ENCODE measurements at regions not wholly inside any gene's neighbourhood (a gene's known extent, or its start where the extent isn't known, plus 50 kb on each side); places are given as distances from the start of the nearest gene placed in this dataset.
"Not testable (repeated sequence)": the region's sequence is repeated elsewhere in the genome, so short reads cannot be mapped to it uniquely, and the experiment has no call there.

DNA sequence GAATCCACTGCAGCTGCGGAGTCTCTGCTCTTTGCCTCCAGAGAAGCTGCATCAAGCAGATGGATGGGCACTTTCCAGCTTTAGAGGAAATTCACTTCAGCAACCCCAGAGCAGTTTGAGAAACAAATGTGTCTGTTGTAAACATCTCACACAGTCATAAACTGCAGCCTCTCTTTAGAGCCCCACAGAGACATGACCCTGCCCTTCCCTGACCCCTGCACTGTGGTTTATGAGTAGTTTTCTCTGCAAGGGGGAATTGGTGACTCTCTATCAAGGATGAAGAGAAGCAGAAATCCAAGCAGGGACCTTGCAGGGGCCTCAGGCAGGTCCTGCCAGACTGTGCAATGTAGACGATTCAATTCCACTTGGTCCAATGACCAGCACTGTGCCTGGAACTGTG lies 160.2 kb downstream of the SH2D4B start:
- no peak for DNase-seq

DNA sequence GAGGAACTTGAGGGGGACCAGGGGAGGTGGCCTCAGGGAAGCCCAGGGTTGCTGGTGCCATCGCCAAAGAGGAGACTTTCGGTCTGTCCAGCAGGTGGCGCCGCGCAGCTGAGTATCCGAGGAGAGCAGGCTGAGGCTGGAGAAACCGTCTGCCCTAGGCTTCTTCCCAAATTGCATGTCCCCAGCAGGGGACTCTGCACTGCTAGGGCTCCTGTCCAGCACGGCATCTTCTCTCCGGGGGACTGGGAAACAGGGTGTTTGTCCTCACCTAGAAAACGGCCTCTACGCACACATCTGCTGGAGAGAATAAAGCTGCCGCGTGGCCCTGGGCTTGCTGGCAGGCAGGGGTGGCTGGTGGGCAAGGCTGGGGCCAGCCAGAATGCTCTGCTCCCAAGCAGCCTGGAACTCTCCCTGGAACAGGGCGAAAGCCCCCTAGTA lies 161.9 kb downstream of the SH2D4B start:
- DNase-seq = peak; percentile 65

DNA sequence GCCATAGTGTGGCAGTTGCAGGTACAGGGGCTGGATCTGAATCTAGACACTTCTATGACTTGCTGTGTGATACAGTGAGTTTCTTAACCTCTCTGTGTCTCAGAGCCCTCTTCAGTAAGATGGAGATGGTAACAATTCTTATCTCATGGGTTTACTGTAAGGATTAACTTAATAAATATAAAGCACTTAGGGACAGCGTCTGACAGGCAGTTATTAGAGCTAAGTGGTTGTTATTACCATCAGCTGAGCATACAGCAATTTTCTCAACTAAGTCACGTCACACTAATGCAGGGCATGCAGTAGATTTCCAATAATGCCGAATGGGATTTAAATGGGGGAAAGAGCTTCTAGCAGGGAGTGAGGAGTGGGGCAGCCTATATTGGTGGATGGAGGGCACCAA lies 162.6 kb downstream of the SH2D4B start:
- no peak for DNase-seq

DNA sequence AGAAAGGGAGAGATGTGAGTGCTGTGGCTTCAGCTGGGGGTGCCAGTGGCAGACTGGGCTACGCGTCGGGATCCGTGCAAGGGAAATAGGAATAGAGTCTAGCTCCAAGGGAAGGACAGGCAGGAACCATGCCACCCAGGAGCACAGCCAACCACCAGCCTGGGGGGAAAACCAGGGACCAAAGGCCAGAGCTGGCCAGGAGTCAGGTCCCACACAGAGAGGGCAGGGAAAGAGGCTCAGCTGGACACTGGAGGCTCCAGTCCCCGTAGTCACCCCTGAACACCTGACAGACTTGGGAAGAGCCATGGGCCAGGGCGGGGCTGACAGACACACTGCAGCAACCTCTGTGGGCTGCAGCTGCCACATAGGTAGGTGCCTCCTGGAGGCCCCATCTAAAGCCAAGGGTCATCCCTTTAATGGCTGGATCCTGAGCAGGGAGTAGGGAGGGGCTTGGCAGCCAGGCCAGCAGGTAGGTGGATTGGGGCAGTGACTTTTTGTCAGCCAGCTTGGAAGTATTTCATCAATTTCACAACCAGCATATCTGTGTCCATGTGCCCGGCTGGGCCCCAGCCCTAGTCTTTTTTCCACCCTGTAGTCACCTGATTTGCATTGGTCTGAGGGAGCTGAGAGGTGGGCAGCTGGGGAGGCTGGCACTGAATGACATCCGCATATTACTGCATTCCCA lies 163.2 kb downstream of the SH2D4B start:
- DNase-seq = no peak

DNA sequence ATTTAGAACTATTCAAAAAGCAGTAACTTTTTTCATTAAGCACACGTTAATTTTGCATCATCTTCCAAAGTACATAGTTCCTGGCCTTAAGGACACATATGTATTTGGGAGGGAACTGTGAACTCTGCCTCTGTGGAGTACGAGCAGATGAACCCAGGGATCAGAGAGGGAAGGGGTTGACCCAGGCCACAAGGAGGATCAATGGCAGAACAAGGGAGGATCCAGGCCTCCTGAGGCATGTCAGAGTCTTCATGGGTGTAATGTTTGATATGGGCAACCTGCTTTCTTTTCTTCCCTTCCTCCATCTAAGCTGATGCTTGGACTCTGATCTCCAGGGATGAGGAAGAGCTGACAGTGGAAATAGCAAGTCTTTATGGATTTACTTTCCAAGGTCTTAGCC lies 164.0 kb downstream of the SH2D4B start:
- DNase-seq = no peak

DNA sequence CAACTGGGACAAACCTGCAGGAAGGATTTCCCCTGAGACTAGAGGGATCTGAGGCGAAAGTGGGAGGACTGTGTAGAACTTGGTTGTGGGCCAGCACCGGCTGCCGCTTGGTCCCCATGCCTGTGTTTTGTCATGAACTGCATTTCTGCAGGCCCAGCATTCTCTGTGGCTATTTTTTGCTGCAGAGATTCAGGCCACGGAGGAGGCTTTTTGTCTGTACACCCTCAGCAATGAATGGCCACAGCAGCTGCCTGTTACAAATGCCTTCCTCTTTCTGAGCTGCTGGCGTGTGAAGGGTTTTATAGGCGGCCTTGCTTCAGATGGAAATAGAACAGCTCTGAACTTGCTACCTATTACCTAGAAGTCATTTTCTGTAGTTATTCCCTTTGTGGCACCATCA lies 164.4 kb downstream of the SH2D4B start:
- DNase-seq = no peak

DNA sequence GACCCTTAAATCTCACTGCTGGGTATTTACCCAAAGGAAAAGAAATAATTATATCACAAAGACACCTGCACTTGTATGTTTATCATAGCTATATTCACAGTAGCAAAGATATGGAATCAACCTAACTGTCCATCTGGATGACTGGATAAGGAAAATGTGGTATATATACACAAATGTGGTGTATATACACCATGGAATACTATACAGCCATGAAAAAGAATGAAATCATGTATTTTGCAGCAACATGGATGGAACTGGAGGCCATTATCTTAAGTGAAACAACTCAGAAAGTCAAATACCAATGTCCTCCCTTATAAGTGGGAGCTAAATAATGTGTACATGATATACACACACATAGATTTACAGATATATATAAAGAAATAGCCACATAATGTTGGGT lies 168.2 kb downstream of the SH2D4B start:
- no peak for DNase-seq

DNA sequence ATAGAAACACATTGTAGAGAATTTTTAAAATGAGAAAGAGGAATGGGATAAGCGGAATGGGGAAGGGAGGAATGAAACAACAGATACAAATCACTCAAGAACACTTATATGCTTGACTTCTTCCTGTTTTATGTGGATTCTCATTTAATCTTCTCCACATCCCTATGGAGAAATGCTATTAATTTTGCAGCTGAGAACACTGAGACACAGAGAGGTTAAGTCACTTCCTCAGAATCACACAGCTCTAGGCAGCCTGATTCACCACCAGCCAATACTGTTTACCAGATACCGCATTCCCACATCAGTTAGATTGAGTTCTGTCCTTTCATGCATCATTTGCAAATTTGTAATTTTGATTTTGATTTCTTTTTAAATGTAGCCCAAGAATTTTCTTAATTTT lies 170.5 kb downstream of the SH2D4B start:
- DNase-seq = no peak

DNA sequence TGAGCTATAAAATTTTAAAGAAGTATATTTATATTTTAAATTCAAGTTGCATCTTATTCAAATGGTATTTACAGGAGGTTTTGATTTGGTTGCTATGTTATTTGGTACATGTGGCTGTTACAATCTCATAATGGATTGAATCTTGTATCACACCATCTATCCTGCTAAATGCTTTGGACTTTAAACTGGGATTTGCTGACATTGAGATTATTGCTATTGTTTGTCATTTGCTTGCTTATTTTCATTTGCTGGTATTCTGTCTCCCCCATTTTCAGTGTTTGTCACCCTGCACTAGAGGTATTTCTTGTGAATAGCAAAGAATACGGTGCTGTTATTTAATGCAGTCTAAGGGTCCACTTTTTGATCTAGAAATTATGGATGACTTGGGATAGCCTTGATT lies 171.1 kb downstream of the SH2D4B start:
- no peak for DNase-seq

DNA sequence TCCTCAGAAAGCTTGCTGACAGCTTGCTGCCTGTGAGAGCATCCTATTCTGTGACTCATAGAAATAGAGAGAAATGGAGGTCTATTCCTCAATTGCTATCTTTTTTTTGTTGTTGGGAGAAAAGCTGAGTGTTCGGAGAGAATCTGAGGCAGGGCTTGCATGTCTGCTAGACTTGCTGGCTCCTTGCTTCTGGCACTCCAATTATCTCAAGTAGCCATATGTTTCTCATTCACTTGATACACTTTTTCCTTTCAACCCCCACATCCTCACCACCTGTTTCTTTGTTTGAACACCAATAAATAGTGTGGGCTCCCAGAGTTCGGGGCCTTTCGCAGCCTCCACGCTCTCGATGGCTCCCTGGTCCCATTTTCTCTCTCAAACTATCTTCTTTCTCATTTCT lies 172.2 kb downstream of the SH2D4B start:
- no peak for DNase-seq

DNA sequence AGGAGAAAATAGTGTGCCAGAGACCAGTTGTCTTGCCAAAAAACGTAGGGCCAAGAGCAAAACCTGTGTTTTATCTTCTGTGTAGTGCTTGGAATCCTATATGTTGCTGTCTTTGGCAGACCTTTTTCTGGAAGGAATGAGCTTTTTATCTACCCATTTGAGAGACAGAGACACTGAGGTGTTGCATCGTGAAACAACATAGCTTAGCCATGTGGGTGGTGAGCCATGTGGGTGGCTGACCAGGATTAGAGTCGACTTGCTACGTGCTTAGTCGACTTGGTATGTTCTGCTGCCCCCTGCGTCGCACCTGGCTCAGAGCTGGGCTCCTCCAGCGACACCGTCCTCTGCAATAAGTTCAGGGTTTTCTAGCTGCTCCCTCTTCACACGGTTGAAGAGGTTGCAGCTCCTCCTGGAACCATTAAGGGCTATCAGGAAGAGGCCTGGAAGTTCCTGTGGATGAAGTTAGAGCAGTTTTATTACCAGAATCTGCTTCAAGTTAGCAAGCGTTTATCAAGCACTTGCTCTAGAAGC lies 175.8 kb downstream of the SH2D4B start:
- DNase-seq = no peak

DNA sequence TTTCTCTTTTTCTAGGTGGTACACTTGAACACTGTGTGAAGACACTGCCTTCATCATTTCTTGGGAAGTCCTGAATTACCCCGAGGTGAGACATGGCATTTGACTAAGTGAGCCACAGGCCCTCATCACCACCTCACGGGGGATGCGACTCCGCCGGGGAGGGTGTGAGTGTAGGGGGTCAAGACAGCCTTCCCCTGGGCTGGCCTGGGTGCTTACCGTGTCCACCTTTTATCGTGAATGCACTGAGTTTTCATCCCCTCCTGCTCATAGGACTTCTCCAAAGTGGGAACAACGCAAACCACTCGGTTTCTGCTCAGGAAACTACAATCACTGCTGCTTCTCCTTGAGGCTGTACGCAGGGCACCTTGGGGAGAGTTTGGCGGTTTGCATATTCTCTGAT lies 176.9 kb downstream of the SH2D4B start:
- no peak for DNase-seq

DNA sequence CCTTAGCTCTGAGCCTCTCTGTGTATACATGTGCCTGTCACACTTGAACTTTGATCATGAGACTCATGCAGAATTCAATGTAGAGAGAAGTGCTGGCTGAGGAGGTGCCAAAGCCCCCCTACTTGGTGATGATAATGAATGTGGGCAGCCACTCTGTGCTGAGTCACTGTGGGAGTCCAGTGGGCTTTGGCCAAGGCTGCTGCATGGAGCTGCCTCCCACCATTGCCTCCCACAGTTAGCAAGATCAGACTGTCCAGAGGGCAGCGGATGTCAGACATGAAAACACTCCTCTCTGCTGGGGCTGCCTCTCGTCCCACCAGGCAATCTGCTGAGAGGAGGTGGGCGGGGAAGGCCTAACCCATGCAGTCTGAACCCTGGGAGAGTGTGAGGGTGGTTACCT lies 180.3 kb downstream of the SH2D4B start:
- no peak for DNase-seq

DNA sequence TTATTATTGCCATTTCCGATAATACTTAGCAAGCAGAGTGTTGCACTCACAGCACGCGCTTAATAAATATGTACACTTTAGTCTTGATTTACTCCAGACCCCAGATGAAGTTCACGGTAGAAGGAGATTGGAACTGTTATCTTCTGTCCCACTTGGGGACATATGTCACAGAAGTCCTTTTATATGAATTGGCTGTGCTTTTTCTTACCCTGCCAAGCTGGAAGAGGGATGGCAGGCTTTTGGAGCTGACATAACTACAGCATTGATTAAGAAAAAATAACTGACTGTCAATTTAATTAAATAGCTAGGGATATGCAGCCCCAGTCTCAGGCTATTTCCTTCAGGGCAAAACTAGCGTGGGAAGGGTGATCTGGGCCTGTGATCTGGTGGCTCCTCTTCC lies 182.2 kb downstream of the SH2D4B start:
- DNase-seq = no peak

DNA sequence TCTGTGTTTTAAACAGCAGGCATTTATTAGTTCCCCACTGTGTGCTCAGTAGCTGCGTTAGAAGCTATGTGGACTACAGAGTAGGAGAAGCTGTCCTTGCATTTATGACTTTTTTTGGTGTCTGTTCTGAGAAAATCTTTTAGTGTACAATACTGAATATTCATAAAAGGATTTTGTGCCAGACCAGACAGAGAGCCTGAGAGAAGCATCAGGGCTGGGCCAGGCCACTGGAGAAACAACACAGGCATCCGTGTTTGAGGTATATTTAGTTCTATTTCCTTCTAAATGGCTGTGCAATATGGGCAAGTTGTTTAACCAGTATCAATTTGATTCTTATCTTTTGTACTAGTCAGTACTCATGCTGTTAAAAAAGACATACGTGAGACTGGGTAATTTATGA lies 182.8 kb downstream of the SH2D4B start:
- DNase-seq = no peak

DNA sequence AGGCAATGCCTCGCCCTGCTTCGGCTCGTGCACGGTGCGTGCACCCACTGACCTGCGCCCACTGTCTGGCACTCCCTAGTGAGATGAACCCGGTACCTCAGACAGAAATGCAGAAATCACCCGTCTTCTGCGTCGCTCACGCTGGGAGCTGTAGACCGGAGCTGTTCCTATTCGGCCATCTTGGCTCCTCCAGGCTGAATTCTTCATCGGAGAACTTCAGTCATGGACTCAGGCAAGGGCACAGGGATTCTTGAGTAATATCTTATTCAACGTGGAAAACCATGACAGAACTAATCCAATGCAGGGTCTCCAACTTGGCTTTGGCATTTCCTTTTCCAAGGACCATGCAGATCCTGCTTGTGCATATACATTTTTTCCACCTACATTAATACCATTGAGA lies 190.7 kb downstream of the SH2D4B start:
- DNase-seq = not testable (repeated sequence)

DNA sequence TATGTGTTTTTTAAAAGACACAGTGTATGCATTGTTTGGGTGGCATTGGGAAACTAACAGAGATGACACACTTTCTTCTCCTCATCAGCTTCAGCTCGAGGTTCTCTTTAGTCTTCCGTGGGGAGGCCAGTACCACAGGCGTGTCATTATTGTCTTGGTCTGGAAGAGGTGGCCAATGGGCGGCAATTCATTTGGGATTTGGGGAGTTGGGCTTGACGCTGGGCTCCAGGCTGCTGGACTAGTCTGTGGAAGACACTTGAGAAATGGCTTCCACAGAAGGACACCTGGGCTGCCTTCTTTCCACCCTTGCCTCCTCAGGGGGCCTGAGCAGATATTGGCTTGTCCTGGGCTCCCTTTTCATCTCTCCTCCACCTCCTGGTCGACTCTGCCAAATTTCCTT lies 192.2 kb downstream of the SH2D4B start:
- DNase-seq = no peak

DNA sequence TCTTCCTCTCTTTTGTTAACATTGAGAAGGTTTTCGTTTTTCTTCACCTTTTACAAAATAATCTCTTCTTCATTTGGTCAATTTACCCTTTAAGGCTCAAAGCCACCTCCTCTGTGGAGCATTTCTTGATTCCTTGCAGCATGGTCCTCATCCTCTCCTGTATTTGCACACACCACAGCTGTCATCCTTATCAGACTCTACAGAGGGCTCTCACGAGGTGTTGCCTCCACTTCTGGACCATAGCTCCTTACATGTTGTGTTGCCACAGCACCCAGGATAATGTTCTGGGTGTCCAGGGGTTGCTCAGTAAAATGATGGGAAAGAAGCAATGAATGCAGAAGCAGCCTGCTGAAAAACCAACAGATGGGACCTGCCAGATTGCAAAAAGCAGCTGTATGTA lies 192.8 kb downstream of the SH2D4B start:
- DNase-seq = no peak

DNA sequence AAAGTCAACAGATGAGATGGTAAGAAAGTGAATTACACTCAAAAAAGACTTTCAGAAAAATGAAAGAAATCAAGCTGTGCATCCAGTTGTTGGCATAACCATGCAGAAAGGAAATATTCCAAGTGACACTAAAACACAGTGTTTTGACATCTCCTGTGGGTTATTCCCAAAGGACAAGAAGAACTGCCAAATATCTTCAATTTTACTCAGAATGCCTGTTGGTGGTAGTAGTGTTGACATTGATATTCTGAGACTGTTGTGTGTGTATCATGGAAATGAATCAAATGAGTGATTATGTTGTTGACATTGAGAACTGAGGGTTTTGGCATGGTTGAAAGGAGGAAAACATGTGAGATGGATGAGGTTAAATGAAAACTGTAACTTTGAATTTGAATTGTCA lies 196.9 kb downstream of the SH2D4B start:
- no peak for DNase-seq

DNA sequence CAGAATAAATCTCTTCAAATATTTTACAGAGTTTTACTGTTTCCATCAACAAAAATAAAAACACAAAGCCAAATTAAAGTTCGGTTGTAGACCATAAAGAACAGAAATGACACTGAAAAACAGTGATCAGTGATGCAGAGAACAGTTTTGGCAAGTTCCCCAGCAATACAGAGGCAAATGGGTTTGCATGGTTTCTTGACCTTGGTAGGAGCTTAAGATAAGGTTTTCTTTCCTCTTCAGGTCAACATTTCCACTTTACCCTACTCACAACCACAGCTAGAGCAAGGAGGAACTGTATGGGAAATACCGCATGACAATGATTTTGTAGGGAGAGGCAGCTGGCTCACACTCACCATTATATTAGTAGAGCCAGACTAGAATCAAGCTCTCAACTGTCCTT lies 199.5 kb downstream of the SH2D4B start:
- no peak for DNase-seq

DNA sequence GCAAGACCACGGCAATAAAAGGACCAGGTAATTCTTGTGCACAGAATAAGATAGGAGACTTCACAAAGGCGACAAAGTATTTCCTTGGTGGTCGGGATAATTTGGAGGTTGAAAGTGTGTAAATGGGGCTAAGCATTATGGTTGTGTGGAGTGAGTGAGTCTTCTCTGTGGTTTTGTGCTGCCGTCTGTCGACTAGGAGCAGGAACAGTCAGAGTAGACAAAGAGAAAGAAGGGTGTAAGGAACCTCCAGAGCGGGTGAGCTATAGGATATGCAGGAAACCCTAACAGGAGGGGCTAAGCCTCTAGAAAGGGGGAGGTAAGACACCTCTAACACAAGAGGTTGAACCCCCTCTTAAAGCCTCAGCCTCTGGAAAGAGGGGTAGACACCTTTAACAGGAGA lies 201.6 kb downstream of the SH2D4B start:
- DNase-seq = no peak

DNA sequence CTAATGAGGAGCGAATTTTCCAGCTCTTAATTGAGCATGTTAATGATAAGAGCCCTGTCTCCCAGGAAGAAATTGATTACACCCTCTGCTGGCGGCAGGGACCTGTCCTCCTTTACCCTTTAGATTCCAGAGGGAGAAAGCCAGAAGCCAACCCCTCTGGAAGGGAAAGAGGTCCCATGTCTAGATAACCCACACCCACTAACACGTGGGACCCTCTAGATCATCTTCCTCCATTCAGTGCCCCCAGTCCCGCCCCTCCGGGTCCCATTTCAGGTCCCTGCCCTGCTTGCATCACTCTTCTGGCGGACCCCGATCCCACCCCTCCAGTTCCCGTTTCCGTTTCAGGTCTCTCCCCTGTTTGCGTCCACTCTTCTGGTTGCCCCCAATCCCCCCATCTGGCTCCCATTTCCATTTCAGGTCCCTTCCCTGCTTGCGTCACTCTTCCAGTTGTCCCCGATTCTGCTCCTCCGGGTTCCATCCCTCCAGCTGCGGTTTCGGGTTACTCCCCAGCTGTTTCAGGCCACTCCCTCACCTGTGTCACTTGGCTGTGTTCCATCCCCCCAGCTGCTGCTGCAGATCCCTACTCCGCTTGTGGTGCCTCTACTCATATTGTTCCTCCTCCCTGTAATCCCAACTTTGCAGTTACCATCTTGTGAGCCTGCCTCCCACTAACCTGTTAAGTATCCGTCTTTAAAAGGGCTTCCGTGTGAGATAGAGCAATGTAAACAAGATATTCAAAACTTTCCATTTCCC lies 202.4 kb downstream of the SH2D4B start:
- DNase-seq = no peak

DNA sequence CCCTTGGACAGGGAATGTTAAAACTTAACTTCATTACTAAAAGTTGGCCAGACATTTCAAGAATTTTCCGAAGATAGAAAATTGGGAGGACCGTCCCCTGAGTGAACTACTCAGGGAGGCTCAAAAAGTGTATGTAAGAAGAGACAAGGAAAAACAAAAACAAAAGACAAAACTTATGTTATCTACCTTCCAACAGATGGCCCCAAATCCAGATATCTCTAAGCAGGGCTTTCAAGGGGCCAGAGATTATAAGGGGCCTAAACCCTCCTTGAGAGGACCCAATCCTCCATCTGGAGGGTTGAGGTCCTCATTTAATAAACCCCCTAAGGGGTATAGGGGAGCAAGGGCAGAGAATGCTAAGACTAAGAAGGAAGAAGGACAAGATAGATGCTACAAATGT lies 203.6 kb downstream of the SH2D4B start:
- no peak for DNase-seq

DNA sequence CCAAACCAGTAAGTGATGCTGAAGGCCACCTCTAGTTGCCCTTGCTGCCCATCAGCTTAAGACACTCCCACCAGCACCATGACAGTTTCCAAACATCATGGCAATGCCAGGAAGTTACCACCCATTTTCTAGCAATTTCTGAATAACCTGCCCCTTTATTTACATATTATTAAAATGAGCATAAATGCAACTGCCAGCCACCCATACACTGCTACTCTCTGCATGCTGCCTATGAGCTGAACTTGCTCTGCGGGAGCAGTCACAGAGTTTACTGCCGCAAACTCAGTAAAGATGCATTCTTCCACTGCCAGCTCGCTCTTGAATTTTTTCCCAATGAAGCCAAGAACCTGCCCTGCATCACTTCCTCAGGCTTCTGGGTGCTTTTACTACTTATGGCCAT lies 212.6 kb downstream of the SH2D4B start:
- no peak for DNase-seq

DNA sequence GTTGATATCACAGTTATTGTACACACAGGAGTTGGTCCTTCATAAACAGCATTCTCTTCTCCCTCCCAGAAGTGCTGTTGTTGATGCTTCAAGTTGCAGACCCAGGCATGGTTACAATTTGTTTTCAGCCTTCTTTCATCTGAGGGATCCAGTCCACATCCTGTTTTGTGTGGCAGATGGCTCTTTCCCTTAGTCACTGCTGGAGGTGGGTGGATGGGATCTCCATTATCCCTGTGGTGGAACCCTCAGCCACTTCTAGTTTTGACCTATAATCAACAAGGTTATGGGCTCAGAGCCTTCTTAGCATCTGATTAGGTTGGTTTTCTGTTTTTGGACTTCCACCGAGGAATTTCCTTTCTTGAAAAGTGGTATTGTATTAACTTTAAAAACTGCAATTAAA lies 214.2 kb downstream of the SH2D4B start:
- no peak for DNase-seq
